HEK293T (cell line): ENCODE measurements at regions not wholly inside any gene's neighbourhood (a gene's known extent, or its start where the extent isn't known, plus 50 kb on each side); places are given as distances from the start of the nearest gene placed in this dataset.

Experiments
- CTCF ChIA-PET: fragments of 350-600 bp; formaldehyde crosslinking; extraction: SDS; loops from one replicate; lab custom pipeline; 2021; ENCODE audit warnings: antibody characterized with exemption, inconsistent platforms; lab: Yijun Ruan, JAX
- POLR2A ChIA-PET: fragments of 350-600 bp; formaldehyde crosslinking; extraction: SDS; loops from one replicate; lab custom pipeline; 2020; ENCODE audit warnings: antibody characterized with exemption, inconsistent platforms; lab: Yijun Ruan, JAX
- DNase-seq: peaks from one replicate; pipeline ENCODE4 v3.0.0; 2012; ENCODE audit warnings: mixed read lengths; ENCODE audit errors: extremely low spot score
- ARNT ChIP-seq: fragments of 450-650 bp; IDR thresholded peaks from 2 replicates; pipeline ENCODE4 v1.6.1; 2017; ENCODE audit warnings: mild to moderate bottlenecking
- BHLHE40 ChIP-seq: fragments of 450-650 bp; IDR thresholded peaks from 2 replicates; pipeline ENCODE4 v1.6.1; 2016; ENCODE audit warnings: mild to moderate bottlenecking, moderate library complexity, borderline replicate concordance
- CTBP1 ChIP-seq: fragments of 450-650 bp; IDR thresholded peaks from 2 replicates; pipeline ENCODE4 v1.6.1; 2016; ENCODE audit warnings: borderline replicate concordance
- ELF4 ChIP-seq: fragments of 450-650 bp; IDR thresholded peaks from 2 replicates; pipeline ENCODE4 v1.6.1; 2017; ENCODE audit warnings: antibody characterized with exemption
- FOXA1 ChIP-seq: fragments of 450-650 bp; IDR thresholded peaks from 2 replicates; pipeline ENCODE4 v1.6.1; 2016; ENCODE audit warnings: mild to moderate bottlenecking
- FOXK2 ChIP-seq: fragments of 450-650 bp; IDR thresholded peaks from 2 replicates; pipeline ENCODE4 v1.6.1; 2016; ENCODE audit warnings: mild to moderate bottlenecking
- FOXM1 ChIP-seq: fragments of 450-650 bp; IDR thresholded peaks from 2 replicates; pipeline ENCODE4 v1.6.1; 2017; ENCODE audit warnings: mild to moderate bottlenecking, borderline replicate concordance
- HDGF ChIP-seq: fragments of 450-650 bp; IDR thresholded peaks from 2 replicates; pipeline ENCODE4 v1.6.1; 2017; ENCODE audit warnings: antibody characterized with exemption, borderline replicate concordance
- L3MBTL2 ChIP-seq: fragments of 450-650 bp; conservative IDR thresholded peaks from 2 replicates; pipeline ENCODE4 v1.6.1; 2016; ENCODE audit warnings: mild to moderate bottlenecking
- LEF1 ChIP-seq: fragments of 450-650 bp; IDR thresholded peaks from 2 replicates; pipeline ENCODE4 v1.6.1; 2017; ENCODE audit warnings: mild to moderate bottlenecking, borderline replicate concordance
- NFRKB ChIP-seq: fragments of 450-650 bp; IDR thresholded peaks from 2 replicates; pipeline ENCODE4 v1.6.1; 2016; ENCODE audit warnings: mild to moderate bottlenecking, moderate library complexity
- SP1 ChIP-seq: fragments of 450-650 bp; IDR thresholded peaks from 2 replicates; pipeline ENCODE4 v1.6.1; 2017
- SUZ12 ChIP-seq: fragments of 450-650 bp; IDR thresholded peaks from 2 replicates; pipeline ENCODE4 v1.6.1; 2016; ENCODE audit warnings: mild to moderate bottlenecking
- TARDBP ChIP-seq: fragments of 450-650 bp; IDR thresholded peaks from 2 replicates; pipeline ENCODE4 v1.6.1; 2016
- ZNF384 ChIP-seq: fragments of 450-650 bp; IDR thresholded peaks from 2 replicates; pipeline ENCODE4 v1.6.1; 2016
- TF ChIP-seq, protein P1 (sequence below): fragments of 450-650 bp; IDR thresholded peaks from 2 replicates; pipeline ENCODE4 v1.6.1; 2016

DNA sequence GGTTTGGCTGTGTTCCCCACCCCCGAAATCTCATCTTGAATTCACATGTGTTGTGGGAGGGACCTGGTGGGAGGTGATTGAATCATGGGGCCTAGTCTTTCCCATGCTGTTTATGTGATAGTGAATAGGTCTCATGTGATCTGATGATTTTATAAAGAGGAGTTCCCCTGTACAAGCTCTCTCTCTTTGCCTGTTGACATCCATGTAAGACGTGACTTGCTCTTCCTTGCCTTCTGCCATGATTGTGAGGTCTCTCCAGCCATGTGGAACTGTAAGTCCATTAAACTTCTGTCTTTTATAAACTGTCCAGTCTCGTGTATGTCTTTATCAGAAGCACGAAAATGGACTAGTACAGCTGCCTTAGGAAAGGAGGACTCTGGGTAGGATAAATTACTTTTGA is 976.7 kb downstream of the MCTP2 start:
- ChIA-PET POLR2A (no interaction called here), CTCF (no interaction called here)
- no peak for DNase-seq
- TF ChIP-seq TARDBP (no peak), FOXK2 (no peak), NFRKB (no peak), SUZ12 (no peak), SP1 (no peak), ZNF384 (no peak), L3MBTL2 (no peak), CTBP1 (no peak), BHLHE40 (no peak), FOXM1 (no peak), HDGF (no peak), ELF4 (no peak), LEF1 (no peak), ARNT (no peak), FOXA1 (no peak)
- TF ChIP-seq, protein P1, sequence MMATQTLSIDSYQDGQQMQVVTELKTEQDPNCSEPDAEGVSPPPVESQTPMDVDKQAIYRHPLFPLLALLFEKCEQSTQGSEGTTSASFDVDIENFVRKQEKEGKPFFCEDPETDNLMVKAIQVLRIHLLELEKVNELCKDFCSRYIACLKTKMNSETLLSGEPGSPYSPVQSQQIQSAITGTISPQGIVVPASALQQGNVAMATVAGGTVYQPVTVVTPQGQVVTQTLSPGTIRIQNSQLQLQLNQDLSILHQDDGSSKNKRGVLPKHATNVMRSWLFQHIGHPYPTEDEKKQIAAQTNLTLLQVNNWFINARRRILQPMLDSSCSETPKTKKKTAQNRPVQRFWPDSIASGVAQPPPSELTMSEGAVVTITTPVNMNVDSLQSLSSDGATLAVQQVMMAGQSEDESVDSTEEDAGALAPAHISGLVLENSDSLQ = no peak

DNA sequence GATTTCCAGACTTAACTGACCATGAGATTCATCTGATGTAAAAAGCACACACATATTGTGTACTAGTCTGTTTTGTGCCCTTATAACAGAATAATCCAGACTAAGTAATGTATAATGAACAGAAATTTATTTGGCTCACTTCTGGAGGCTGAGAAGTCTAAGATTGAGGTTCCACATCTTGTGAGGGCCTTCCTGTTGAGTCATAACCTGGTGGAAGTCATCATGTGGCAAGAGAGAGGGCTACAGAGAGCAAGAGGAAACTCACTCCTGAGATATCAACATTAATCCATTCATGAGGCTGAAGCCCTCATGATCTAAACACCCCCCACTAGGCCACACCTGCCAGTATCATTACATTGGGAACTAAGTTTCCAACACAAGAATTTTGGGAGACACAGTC is 977.6 kb downstream of the MCTP2 start:
- POLR2A ChIA-PET = no interaction called here
- CTCF ChIA-PET = interaction anchor here (0.5 kb wide), 1 partner anchor 61 kb away, joined by 3 read pairs; no protein-coding TSS in a partner anchor
- DNase-seq = no peak
- TF ChIP-seq HDGF = no peak
- TF ChIP-seq, protein P1 = no peak
- TF ChIP-seq SUZ12 = no peak
- no peak for TF ChIP-seq ARNT
- no peak for TF ChIP-seq TARDBP
- TF ChIP-seq NFRKB = no peak
- TF ChIP-seq BHLHE40 = no peak
- no peak for TF ChIP-seq ELF4
- no peak for TF ChIP-seq SP1
- TF ChIP-seq FOXK2 = no peak
- no peak for TF ChIP-seq ZNF384
- no peak for TF ChIP-seq FOXM1
- no peak for TF ChIP-seq CTBP1
- TF ChIP-seq L3MBTL2 = no peak
- TF ChIP-seq FOXA1 = no peak
- no peak for TF ChIP-seq LEF1

DNA sequence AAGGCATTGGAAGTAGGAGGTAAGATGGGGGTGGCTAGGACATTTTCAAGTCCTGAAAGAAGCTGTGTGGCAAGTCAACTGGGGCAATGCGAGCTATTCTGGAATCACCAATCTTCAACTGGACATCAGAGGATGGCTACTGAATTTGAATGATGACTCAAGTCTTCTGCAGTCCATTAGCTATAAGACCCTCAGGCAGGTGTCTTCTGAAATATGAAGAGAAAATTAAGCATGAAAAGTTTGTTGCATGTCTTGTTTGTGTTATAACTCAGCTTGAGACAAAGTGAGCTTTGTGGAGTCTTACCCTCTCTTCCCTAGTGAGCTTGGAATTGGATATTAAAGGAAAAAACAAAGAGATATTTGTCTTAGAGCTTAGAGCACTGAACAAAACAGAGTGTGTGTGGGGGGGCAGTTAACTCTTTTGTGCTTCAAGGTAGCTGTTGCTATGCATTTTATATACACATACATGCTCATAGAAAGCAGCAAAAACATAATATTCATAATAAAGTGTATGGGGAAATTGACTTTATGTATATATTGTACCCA is 979.1 kb downstream of the MCTP2 start:
- no peak for DNase-seq
- TF ChIP-seq HDGF (no peak), SUZ12 (no peak), LEF1 (no peak), CTBP1 (no peak), NFRKB (no peak), ARNT (no peak), SP1 (no peak)
- POLR2A ChIA-PET = no interaction called here
- CTCF ChIA-PET = no interaction called here

DNA sequence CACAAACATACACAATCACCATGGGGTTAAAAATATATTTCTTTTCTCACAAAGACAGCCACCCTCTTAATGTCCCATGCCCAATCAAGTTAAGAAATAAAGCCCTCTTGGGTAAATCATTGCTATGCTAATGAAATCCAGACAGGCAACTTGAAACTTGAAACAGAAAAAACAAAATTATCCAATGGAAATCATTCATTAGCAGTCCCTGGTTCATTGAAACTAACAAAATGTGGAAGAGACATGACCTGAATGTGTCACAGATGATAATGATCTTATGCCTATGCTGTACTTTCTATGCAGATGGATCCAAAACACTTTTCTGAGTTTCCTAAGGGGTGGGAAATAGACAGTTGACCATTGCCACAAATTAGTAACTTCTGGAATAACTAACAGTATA is 983.7 kb downstream of the MCTP2 start:
- DNase-seq = no peak
- ChIA-PET POLR2A (no interaction called here), CTCF (no interaction called here)
- TF ChIP-seq L3MBTL2 = no peak
- no peak for TF ChIP-seq FOXM1
- no peak for TF ChIP-seq BHLHE40
- TF ChIP-seq ARNT = no peak
- no peak for TF ChIP-seq HDGF
- no peak for TF ChIP-seq TARDBP
- TF ChIP-seq, protein P1 = no peak
- no peak for TF ChIP-seq FOXA1
- TF ChIP-seq NFRKB = no peak
- TF ChIP-seq SP1 = no peak
- TF ChIP-seq ELF4 = no peak

DNA sequence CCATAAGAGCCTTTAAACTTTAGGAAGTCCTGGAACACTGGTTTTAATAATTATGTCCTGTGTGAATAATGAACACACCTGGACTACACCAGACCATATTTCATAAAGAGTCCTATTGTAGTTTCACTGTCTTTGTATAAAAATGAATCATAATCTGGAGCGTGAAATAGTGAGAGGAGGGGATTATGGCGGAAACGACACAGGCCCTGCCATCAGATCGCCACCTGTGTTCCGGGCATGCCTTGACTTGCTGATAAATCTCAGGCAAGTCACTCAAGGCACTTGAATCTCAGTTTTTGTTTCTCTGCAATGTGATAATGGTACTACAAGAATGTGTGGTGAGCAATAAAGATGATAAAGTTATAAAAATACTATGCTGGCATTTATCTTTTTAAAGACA is 995.5 kb downstream of the MCTP2 start:
- CTCF ChIA-PET = no interaction called here
- TF ChIP-seq ARNT (no peak), LEF1 (no peak), ELF4 (no peak), BHLHE40 (no peak), NFRKB (no peak), CTBP1 (no peak), L3MBTL2 (no peak), SP1 (no peak)
- POLR2A ChIA-PET = no interaction called here
- DNase-seq = no peak

DNA sequence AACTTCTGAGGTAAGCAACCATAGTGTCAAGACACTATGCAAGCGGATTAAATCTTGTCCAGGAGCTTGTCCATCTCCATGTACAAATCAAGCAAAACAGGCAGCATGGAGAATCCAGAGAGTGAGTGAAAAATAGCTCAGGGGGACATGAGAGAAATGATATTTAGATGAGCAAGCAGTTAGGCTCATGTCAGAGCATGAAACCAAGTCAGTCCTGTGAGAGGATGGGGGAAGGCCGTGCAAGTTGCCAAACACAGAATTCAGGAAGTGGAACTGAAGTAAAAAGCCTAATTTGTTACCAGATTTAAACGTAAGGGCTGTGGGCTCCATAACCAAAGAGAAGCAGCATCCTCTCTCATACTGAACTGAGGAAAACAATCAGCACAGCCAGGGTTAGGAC is 995.9 kb downstream of the MCTP2 start:
- TF ChIP-seq BHLHE40 (no peak), HDGF (no peak), ELF4 (no peak), NFRKB (no peak), FOXK2 (no peak), FOXA1 (no peak), SUZ12 (no peak)
- TF ChIP-seq, protein P1 = no peak
- CTCF ChIA-PET = no interaction called here

More for the DNA sequence above, 995.9 kb downstream of the MCTP2 start:
- no peak for DNase-seq
- POLR2A ChIA-PET = no interaction called here
